VCaP (cell line): ENCODE measurements at regions not wholly inside any gene's neighbourhood (a gene's known extent, or its start where the extent isn't known, plus 50 kb on each side); places are given as distances from the start of the nearest gene placed in this dataset.

Experiments used
- H3K27ac ChIP-seq: fragments of 450-650 bp; 2 replicates; pipeline ENCODE4 v1.5.1; 2017
- TF ChIP-seq, protein P1 (sequence below): fragments of 450-650 bp; conservative IDR thresholded peaks from 2 replicates; pipeline ENCODE4 v1.5.1; 2017; ENCODE audit warnings: mild to moderate bottlenecking, moderate library complexity

DNA sequence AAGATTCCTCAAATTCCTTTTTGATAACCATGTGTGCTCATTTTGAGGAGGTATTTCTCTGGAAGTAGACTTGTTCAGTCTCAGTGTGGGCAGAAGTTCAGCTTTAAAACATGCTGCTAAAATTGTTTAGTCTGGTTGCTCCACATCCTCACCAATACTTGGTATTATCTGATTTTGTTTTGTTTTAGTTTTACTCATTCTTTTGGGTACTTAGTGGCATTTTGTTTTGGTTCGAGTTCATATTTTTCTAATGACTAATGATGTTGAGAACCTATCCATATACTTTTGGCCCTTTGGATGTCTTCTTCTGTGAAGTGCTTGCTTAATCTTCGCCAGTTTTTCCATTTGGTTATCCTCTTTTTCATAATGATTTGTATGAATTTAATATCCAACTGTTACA is 694.2 kb upstream of the FZD8 start:
- TF ChIP-seq, protein P1, sequence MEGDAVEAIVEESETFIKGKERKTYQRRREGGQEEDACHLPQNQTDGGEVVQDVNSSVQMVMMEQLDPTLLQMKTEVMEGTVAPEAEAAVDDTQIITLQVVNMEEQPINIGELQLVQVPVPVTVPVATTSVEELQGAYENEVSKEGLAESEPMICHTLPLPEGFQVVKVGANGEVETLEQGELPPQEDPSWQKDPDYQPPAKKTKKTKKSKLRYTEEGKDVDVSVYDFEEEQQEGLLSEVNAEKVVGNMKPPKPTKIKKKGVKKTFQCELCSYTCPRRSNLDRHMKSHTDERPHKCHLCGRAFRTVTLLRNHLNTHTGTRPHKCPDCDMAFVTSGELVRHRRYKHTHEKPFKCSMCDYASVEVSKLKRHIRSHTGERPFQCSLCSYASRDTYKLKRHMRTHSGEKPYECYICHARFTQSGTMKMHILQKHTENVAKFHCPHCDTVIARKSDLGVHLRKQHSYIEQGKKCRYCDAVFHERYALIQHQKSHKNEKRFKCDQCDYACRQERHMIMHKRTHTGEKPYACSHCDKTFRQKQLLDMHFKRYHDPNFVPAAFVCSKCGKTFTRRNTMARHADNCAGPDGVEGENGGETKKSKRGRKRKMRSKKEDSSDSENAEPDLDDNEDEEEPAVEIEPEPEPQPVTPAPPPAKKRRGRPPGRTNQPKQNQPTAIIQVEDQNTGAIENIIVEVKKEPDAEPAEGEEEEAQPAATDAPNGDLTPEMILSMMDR, result no peak
- H3K27ac ChIP-seq, result no peak overlapping the region

DNA sequence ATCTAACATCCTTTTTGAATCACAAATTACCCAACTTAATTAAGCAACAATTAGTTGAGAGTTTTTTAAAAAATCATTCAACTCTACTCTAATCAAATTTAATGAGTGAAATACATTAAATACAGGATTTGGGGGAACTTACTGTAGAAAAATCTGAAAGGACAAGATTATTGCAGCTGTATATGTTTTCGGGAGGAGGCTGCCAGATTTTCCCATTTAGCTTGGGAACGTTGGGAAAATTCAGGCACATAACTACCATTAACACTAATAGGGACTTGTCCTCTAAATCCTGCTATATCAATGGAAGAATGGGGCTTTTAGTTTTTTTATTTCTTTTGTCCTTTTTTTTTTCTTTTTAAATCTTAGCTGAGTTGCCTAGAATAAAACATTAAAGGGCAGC is 691.4 kb upstream of the FZD8 start:
- no peak overlapping the region for H3K27ac ChIP-seq
- TF ChIP-seq, protein P1, result no peak

GRCh38 chr10:36332926-36333325 is 690.8 kb upstream of the FZD8 start:
- TF ChIP-seq, protein P1, result no peak
- H3K27ac ChIP-seq, result no peak overlapping the region

DNA sequence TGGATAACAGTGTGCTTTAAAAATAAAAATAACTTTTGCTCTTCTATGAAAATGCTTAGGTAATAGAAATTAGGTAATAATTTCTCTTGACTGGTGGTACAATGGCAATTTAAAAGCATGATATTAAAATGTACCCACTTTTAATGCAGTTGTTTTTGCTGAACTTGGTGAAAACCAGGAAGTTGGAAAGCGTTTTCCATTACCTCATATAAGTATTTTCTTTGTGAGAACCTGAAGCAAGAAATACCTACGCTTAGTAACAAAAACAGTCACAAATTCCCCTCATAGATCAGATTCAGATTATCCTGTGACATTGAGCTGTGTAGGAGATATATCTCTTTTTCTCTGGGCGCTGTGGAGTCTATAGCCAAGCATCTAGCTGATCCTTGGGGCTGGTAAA is 689.0 kb upstream of the FZD8 start:
- H3K27ac ChIP-seq, result no peak overlapping the region
- TF ChIP-seq, protein P1, result no peak

DNA sequence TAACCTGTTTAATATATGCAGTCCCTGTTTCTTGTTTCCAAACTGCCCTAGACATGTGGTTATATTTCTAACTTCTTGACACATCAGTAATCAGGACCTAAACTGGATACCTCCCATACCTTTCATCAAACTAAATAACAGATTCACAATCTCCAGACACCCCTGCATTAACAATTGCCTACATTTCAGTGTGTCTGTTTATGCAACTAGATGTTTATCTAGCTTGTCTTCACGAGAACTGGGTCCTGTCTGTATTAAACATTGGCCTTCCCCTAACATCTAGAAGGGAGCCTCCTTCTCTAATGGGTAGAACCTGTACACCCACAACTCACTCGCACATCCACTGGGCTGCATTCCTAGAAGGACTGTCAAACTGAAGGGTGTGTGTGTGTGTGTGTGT is 683.7 kb upstream of the FZD8 start:
- TF ChIP-seq, protein P1, result no peak
- H3K27ac ChIP-seq, result no peak overlapping the region

DNA sequence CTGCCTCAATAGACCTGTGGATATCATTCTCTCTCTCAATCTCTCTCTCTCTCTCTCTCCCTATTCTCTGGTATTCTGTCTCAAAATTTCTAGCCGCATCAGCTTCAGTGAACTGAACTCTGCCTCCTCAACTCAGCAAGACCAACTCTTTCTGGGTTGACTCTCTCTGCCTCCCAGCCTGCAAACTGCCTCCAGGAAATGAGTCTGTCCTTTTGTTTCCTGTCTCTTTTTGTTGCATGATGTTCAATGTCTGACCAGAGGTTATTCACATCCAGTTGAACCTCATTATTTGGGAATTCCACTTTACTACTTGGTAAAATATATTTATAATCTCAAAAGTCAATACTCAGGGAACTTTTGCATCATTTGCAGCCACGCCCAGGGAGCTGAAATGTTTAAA is 682.7 kb upstream of the FZD8 start:
- TF ChIP-seq, protein P1, result no peak
- no peak overlapping the region for H3K27ac ChIP-seq

DNA sequence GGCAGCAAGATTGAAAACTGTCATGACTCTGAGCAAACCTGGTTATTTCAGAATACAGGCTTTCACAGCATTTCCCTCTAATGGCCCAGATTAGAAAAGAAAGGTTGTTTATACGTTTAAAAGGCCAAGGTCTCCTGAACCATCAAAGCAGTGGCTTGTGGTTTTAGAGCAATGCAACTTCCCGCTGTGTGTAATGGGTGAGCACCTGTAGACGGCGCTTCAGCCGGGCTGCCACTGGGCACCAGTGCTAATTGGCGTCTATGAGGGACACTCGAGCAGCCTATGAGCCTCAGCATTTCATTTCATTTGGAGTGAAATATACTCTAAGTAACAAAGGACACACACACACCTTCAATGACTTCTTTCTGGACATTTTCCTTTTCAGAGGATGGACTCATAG is 671.0 kb upstream of the FZD8 start:
- TF ChIP-seq, protein P1, result no peak
- no peak overlapping the region for H3K27ac ChIP-seq

- TF ChIP-seq, protein P1, result no peak
- no peak overlapping the region for H3K27ac ChIP-seq
Measured at GRCh38 chr10:36303896-36304295, 661.8 kb upstream of the FZD8 start.
